H9 (cell line): ENCODE measurements at regions not wholly inside any gene's neighbourhood (a gene's known extent, or its start where the extent isn't known, plus 50 kb on each side); places are given as distances from the start of the nearest gene placed in this dataset.

Experiments used
- DNase-seq: peaks from one replicate; pipeline ENCODE4 v3.0.0-alpha.2; 2017
- H2AFZ ChIP-seq: one replicate; pipeline ENCODE4 v1.6.1; 2013; ENCODE audit warnings: mild to moderate bottlenecking, low read length, control low read depth, moderate library complexity
- H2AK5ac ChIP-seq: 2 replicates; pipeline ENCODE4 v1.6.1; 2013; ENCODE audit warnings: low read length, control low read depth, mixed read lengths; ENCODE audit not compliant: insufficient read length
- H2BK120ac ChIP-seq: one replicate; pipeline ENCODE4 v1.6.1; 2013; ENCODE audit warnings: low read depth, mild to moderate bottlenecking, low read length, control low read depth, inconsistent platforms; ENCODE audit not compliant: poor library complexity, severe bottlenecking
- H2BK12ac ChIP-seq: 2 replicates; pipeline ENCODE4 v1.6.1; 2013; ENCODE audit warnings: low read length, control low read depth, mixed read lengths, low read depth; ENCODE audit not compliant: insufficient read length
- H2BK15ac ChIP-seq: 2 replicates; pipeline ENCODE4 v1.6.1; 2013; ENCODE audit warnings: low read depth, low read length, control low read depth
- H2BK20ac ChIP-seq: one replicate; pipeline ENCODE4 v1.6.1; 2013; ENCODE audit warnings: low read depth, mild to moderate bottlenecking, low read length, control low read depth, inconsistent platforms; ENCODE audit not compliant: poor library complexity, severe bottlenecking
- H2BK5ac ChIP-seq: 2 replicates; pipeline ENCODE4 v1.6.1; 2013; ENCODE audit warnings: low read length, control low read depth, mixed read lengths; ENCODE audit not compliant: insufficient read length
- H3K14ac ChIP-seq: 2 replicates; pipeline ENCODE4 v1.6.1; 2013; ENCODE audit warnings: low read length, control low read depth; ENCODE audit not compliant: insufficient read depth
- H3K18ac ChIP-seq: 2 replicates; pipeline ENCODE4 v1.6.1; 2013; ENCODE audit warnings: low read depth, mild to moderate bottlenecking, mixed read lengths, low read length, control low read depth; ENCODE audit not compliant: insufficient read length
- H3K23ac ChIP-seq: 2 replicates; pipeline ENCODE4 v1.6.1; 2013; ENCODE audit warnings: low read length, control low read depth, mixed read lengths, low read depth; ENCODE audit not compliant: insufficient read length
- H3K23me2 ChIP-seq: 2 replicates; pipeline ENCODE4 v1.6.1; 2013; ENCODE audit warnings: low read depth, mild to moderate bottlenecking, mixed read lengths, low read length, control low read depth; ENCODE audit not compliant: insufficient read length, poor library complexity, severe bottlenecking
- H3K27ac ChIP-seq: 2 replicates; pipeline ENCODE4 v1.5.1; 2013; ENCODE audit warnings: low read length, control low read depth, mixed read lengths, low read depth; ENCODE audit not compliant: insufficient read length
- H3K27me3 ChIP-seq: 2 replicates; pipeline ENCODE4 v1.6.1; 2013; ENCODE audit warnings: low read length, control low read depth, inconsistent platforms; ENCODE audit not compliant: insufficient read depth
- H3K4ac ChIP-seq: 2 replicates; pipeline ENCODE4 v1.6.1; 2013; ENCODE audit warnings: low read depth, mild to moderate bottlenecking, control low read depth, inconsistent platforms, low read length, moderate library complexity
- H3K4me1 ChIP-seq: 2 replicates; pipeline ENCODE4 v1.6.1; 2013; ENCODE audit warnings: low read length, control low read depth, inconsistent platforms; ENCODE audit not compliant: insufficient read depth
- H3K4me2 ChIP-seq: 2 replicates; pipeline ENCODE4 v1.6.1; 2013; ENCODE audit warnings: low read length, control low read depth, mixed read lengths; ENCODE audit not compliant: insufficient read length, insufficient read depth
- H3K56ac ChIP-seq: 2 replicates; pipeline ENCODE4 v1.6.1; 2013; ENCODE audit warnings: low read depth, mild to moderate bottlenecking, mixed read lengths, low read length, control low read depth; ENCODE audit not compliant: insufficient read length
- H3K79me1 ChIP-seq: 2 replicates; pipeline ENCODE4 v1.6.1; 2013; ENCODE audit warnings: low read depth, mild to moderate bottlenecking, moderate library complexity, low read length, control low read depth, inconsistent platforms; ENCODE audit not compliant: insufficient read depth, poor library complexity, severe bottlenecking
- H3K79me2 ChIP-seq: 2 replicates; pipeline ENCODE4 v1.6.1; 2013; ENCODE audit warnings: low read length, control low read depth, inconsistent platforms; ENCODE audit not compliant: insufficient read depth
- H3K9ac ChIP-seq: 2 replicates; pipeline ENCODE4 v1.6.1; 2013; ENCODE audit warnings: low read length, control low read depth, mixed read lengths; ENCODE audit not compliant: insufficient read length; ENCODE audit errors: extremely low read depth
- H3K9me3 ChIP-seq: one replicate; pipeline ENCODE4 v1.6.1; 2013; ENCODE audit warnings: low read depth, low read length, inconsistent platforms; ENCODE audit not compliant: control insufficient read depth
- H3T11ph ChIP-seq: one replicate; pipeline ENCODE4 v1.6.1; 2013; ENCODE audit warnings: mild to moderate bottlenecking, low read length, control low read depth, inconsistent platforms
- H4K20me1 ChIP-seq: one replicate; pipeline ENCODE4 v1.6.1; 2013; ENCODE audit not compliant: control insufficient read depth, insufficient read length, insufficient read depth
- H4K5ac ChIP-seq: 2 replicates; pipeline ENCODE4 v1.6.1; 2013; ENCODE audit warnings: low read depth, mild to moderate bottlenecking, mixed read lengths, low read length, control low read depth; ENCODE audit not compliant: insufficient read length
- H4K8ac ChIP-seq: replicated peaks from 2 replicates; pipeline ENCODE4 v1.6.1; 2013; ENCODE audit warnings: low read length, control low read depth, mixed read lengths, low read depth; ENCODE audit not compliant: insufficient read length
- H4K91ac ChIP-seq: 2 replicates; pipeline ENCODE4 v1.6.1; 2013; ENCODE audit warnings: low read depth, mild to moderate bottlenecking, moderate library complexity, mixed read lengths, low read length, control low read depth; ENCODE audit not compliant: insufficient read length
- H3K27ac Mint-ChIP-seq, 3 experiments: 2 replicates in 2 of 3; 3 replicates in 1 of 3; pipeline ENCODE4 v1.8.0; 2020 to 2021; ENCODE audit warnings: mixed read lengths in 3 of 3, mild to moderate bottlenecking in 1 of 3, moderate library complexity in 1 of 3
- H3K27me3 Mint-ChIP-seq: 2 replicates; pipeline ENCODE4 v1.8.0; 2021; ENCODE audit warnings: low read depth, mild to moderate bottlenecking, moderate library complexity, mixed read lengths
- H3K36me3 Mint-ChIP-seq, 3 experiments: 2 replicates in 2 of 3; 3 replicates in 1 of 3; pipeline ENCODE4 v1.8.0; 2020 to 2021; ENCODE audit warnings: low read depth in 3 of 3, mixed read lengths in 3 of 3; ENCODE audit not compliant: insufficient read depth in 1 of 3
- H3K4me1 Mint-ChIP-seq, 2 experiments: 2 replicates each; pipeline ENCODE4 v1.8.0; 2020; ENCODE audit warnings: mixed read lengths in 2 of 2
- H3K4me3 Mint-ChIP-seq, 2 experiments: 2 replicates in 1 of 2; 3 replicates in 1 of 2; pipeline ENCODE4 v1.8.0; 2020 to 2021; ENCODE audit warnings: mild to moderate bottlenecking in 2 of 2, mixed read lengths in 2 of 2, moderate library complexity in 1 of 2
- H3K9me3 Mint-ChIP-seq, 2 experiments: 2 replicates in 1 of 2; 3 replicates in 1 of 2; pipeline ENCODE4 v1.8.0; 2020; ENCODE audit warnings: mild to moderate bottlenecking in 2 of 2, mixed read lengths in 2 of 2, moderate library complexity in 1 of 2
- CTCF ChIP-seq: fragments of 200-600 bp; sonication (generic); conservative IDR thresholded peaks from 3 replicates; pipeline ENCODE4 v1.8.0; 2021; ENCODE audit warnings: antibody characterized with exemption, mild to moderate bottlenecking
- WGBS: extraction: QIAGEN DNeasy Blood & Tissue Kit; methylation state at CpG from one replicate; pipeline ENCODE4 v1.1.7; 2013; ENCODE audit warnings: missing lambda C conversion rate, low lambda C conversion rate, mixed read lengths; ENCODE audit not compliant: insufficient read length; ENCODE audit errors: extremely low coverage; 5-methylcytosine and 5-hydroxymethylcytosine counted together

- no peak overlapping the region for H3K23ac ChIP-seq
- no peak overlapping the region for H2BK20ac ChIP-seq
- no peak overlapping the region for H4K91ac ChIP-seq
- H3K56ac ChIP-seq: no peak overlapping the region
- no peaks in the 10 kb centered on the region for H3K23me2 ChIP-seq
- no peaks in the 10 kb centered on the region for H3K9me3 ChIP-seq
- Mint-ChIP-seq H3K27ac (no peak overlapping the region), H3K9me3 (no peaks in the 10 kb centered on the region; a peak in 2 of 5 replicates), H3K4me1 (peaks cover 35% of the 10 kb centered on the region in 2 experiments), H3K36me3 (no peaks in the 10 kb centered on the region; a peak in 1 of 7 replicates), H3K27me3 (no peaks in the 10 kb centered on the region), H3K4me3 (no peak overlapping the region)
- H2BK12ac ChIP-seq: no peak overlapping the region
- no peak for DNase-seq
- peaks cover 3% of the 10 kb centered on the region; the same call in 1 of the 2 replicates for H3K4me1 ChIP-seq
- no peak overlapping the region for H3K27ac ChIP-seq
- H4K20me1 ChIP-seq: no peaks in the 10 kb centered on the region
- WGBS: no CpG with 5 or more reads among the region's 5 CpGs
- H3K18ac ChIP-seq: no peak overlapping the region
- H3K27me3 ChIP-seq: no peaks in the 10 kb centered on the region
- no peak overlapping the region for H2AFZ ChIP-seq
- H2AK5ac ChIP-seq: no peak overlapping the region
- no peak overlapping the region for H2BK5ac ChIP-seq
- TF ChIP-seq CTCF: no peak
- no peaks in the 10 kb centered on the region for H3K79me1 ChIP-seq
- no peak overlapping the region for H2BK120ac ChIP-seq
- H3K4me2 ChIP-seq: no peak overlapping the region
- H3K14ac ChIP-seq: no peak overlapping the region
- no peak overlapping the region for H4K5ac ChIP-seq
- no peak overlapping the region for H2BK15ac ChIP-seq
- H4K8ac ChIP-seq: no peak overlapping the region
- H3T11ph ChIP-seq: no peak overlapping the region
- H3K4ac ChIP-seq: no peak overlapping the region
- no peak overlapping the region for H3K9ac ChIP-seq
- H3K79me2 ChIP-seq: no peaks in the 10 kb centered on the region
Measured at GRCh38 chr6:167448378-167448777, 123.5 kb downstream of the TTLL2 start.
